NCI-H146 treated with DMSO at 0.1 percent for 48 hours (cell line): ENCODE measurements at regions not wholly inside any gene's neighbourhood (a gene's known extent, or its start where the extent isn't known, plus 50 kb on each side); places are given as distances from the start of the nearest gene placed in this dataset.
"Not testable (repeated sequence)": the region's sequence is repeated elsewhere in the genome, so short reads cannot be mapped to it uniquely, and the experiment has no call there.

Experiments used
- DNase-seq: peaks from one replicate; lab custom pipeline; 2025; ENCODE audit not compliant: unreplicated experiment; lab: John Stamatoyannopoulos, UW

DNA sequence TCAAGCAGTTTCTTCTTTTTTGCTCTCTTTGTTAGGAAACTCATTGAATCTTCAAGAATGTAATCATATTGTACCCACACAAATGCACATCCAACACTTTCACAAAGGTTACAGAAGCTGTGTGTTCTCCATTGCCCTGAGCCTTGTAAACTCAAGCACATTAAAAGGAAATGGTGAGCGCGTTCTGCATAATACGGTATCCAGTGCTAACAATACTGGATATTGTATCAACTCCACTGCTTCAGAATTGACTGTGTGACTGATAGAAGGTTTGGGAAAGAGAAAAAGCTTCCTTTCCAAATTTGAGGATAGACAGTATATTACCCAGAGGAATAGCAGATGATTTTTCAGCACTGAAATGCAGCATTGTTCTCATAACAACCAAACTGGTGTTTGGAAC lies 268.9 kb upstream of the RBMS3 start:
- no peak for DNase-seq

DNA sequence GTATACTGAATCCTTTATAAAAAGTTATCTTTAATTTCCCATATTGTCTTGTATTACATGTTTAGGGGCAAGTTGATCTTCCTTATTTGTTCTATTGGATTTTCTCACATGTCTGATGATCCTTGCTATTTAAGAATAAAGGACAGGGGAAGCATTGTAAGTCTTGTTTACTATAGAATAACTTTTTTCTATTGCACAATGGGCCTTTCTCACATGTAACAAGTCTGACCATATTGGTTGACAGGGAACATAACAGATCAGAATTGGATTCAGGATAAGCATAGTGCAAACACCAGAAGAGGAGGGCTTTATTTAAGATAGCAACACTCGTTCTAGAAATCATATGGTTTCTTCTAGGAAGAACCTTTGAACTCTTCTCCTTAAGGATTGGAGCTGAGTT lies 257.9 kb upstream of the RBMS3 start:
- no peak for DNase-seq

DNA sequence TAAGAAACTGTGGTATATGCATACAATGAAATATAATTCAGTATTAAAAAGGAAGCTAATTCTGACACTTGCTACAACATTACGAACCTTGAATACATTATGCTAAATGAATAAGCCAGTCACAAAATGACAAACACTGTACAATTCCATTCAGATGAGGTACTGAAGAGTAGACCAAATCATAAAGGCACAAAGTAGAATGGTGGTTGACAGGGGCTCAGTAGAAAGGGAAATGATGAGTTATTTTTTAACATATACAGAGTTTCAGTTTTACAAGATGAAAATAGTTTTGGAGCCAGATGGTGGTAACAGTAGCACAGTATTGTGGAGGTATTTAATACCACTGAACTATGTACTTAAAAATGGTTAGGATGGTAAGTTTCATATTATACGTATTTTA lies 254.6 kb upstream of the RBMS3 start:
- no peak for DNase-seq

DNA sequence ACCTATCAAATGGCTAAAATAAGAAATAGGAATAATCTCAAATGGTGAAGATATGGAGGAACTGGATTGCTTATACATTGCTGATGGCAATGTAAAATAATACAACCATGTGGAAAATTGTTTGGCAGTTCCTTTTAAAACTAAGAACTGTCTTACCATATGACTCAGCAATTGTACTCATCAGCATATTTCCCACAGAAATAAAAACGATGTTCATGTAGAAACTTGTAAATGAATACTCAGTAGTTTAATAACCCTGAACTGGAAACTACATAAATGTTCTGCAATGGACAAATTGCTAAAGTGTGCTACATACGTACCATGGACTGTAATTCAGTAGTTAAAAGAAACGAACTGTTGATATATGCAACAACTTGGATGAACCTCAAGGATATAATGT lies 253.9 kb upstream of the RBMS3 start:
- DNase-seq: no peak

DNA sequence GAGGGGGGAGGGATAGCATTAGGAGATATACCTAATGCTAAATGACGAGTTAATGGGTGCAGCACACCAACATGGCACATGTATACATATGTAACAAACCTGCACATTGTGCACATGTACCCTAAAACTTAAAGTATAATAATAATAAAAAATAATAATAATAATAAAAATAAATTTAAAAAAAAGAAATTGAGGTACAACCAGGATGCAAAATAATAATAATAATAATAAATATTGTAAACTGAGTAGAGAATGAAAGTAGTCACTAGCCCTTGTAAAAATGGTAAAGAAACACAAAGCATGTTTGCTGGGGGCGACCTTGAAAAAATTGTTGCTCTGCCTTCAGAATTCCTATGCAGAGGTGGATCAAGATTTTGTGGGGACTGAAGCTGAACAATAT lies 249.7 kb upstream of the RBMS3 start:
- DNase-seq: not testable (repeated sequence)

DNA sequence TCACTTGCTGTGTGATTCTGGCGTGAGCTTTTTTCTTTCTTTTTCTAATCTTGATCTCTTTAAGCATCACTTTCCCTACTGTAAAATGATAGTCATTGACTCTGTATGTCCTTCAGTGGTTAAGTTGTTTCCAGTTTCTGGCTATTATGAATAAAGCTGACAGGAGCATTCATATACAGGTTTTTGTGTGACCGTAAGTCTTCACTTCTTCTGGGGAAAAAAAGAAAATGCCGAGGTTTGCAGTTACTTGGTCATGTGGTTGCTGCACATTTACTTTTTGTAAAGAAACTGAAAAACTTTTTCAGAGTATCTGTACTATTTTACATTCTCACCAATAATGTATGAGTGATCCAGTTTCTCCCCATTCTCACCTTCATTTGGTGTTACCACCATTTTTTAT lies 247.4 kb upstream of the RBMS3 start:
- DNase-seq: no peak

DNA sequence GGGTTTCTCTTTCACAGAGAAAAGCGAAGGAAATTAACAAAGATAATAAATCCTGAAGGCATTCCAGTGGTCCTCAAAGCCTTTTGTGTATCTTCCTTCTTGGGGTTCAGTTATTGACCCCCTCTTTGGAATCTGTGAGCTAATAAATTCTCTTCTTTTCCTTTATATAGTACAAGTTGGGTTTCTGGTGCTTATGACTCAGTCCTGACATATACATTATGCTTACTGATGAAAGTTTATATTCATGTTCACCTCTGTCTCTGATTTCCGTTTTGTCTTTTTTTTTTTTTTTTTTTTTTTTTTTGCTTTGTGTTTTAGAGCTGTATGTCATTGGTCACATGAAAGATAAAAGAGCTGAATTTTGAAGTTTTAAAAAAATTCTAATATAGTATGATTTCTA lies 230.7 kb upstream of the RBMS3 start:
- no peak for DNase-seq

DNA sequence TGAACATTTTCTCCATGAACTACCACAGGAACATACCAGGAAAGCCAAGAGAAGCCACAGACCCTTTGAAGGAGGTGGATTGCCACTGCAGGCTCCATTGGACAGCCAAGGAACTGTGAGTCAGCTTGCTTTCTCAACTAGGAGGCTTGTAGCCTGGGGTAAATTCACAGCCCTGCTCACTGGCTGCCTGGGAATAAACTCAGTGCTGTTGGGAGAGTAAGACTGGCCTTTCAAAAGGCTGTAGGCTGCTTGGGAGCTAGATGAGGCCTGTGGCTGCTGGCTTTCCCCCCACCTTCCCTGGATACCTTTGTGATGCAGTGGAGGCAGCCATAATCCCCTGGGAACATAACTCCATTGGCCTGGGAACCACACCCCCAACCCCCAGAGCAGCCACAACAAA lies 223.5 kb upstream of the RBMS3 start:
- DNase-seq: no peak

DNA sequence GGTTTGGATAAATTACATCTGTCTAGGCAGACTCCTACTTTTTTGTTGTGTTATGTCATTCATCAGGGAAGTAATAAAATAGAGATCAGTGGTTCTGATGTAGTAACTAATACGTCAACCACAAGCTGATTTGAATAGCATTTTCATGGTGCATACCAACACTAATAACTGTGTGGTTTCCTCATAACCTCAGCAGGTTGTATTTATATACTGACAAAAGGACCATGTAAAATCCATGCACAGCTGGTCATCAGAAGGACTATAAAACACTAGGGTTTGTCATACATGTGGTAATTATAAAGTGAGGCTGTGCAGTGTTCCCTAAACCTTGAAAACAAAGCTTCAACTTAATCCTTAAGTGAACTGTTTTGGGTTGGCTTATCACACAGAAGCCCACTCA lies 216.8 kb upstream of the RBMS3 start:
- no peak for DNase-seq

DNA sequence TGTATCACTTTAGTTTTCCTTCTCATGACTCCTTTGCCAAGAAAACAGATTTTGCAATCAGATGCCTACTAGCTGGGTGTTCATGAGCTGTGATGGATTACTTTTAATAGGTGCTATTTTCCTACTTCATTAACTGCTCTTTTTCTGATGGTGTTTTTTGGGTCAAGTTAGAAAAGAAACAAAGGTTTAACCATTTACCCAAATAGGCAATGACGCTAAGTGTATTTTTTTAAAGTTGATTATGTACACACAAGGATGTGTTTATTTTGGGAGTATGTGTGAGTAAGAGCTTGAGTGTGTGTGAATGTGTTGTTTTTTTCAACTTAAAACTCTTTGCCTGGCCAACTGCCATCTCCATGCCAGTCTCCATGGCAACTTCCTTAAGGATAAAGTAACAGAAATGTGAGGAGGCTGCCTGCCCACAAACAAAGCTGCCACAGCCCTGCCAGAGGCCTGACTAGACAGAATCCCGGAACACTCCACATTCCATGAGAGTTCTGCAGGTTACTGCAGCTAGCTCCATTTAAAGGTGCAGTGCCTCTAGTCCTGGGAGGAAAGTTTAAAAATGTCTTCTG lies 215.6 kb upstream of the RBMS3 start:
- DNase-seq: no peak

DNA sequence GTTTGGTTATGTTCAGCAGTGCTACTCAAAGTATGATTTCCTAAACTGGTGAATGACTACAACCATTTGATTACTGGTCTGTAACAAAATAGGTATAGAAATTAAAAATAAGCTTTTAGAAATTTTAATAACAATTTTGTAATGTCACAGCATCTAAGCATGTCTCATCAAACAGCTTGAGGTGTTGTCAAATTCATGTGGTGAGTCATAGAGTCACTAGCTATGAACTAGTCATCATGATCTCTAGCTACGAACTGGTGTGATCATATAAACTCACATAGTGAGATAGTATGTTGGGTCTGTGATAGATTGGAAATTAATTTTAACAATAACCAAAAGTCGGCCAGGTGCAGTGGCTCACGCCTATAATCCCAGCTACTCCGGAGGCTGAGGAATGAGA lies 213.9 kb upstream of the RBMS3 start:
- DNase-seq: no peak

DNA sequence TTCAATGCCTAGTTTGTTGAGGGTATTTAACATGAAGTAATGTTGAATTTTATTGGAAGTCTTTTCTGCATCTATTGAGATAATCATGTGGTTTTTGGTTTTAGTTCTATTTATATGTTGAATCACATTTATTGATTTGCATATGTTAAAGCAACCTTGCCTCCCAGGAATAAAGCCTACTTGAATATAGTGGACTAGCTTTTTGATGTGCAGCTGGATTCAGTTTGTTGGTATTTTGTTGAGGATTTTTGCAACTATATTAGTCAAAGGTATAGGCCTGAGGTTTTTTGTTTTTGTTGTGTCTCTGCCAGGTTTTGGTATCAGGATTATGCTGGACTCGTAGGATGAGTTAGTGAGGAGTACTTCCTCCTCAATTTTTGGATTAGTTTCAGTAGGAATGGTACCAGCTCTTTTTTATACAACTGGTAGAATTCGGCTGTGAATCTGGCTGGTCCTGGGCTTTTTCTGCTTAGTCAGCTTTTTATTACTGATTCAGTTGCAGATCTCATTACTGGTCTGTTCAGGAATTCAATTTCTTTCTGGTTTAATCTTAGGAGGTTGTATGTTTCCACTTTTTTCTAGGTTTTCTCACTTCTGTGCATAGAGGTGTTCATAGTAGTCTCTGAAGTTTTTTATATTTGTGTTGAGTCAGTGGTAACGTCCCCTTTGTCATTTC lies 209.8 kb upstream of the RBMS3 start:
- no peak for DNase-seq

DNA sequence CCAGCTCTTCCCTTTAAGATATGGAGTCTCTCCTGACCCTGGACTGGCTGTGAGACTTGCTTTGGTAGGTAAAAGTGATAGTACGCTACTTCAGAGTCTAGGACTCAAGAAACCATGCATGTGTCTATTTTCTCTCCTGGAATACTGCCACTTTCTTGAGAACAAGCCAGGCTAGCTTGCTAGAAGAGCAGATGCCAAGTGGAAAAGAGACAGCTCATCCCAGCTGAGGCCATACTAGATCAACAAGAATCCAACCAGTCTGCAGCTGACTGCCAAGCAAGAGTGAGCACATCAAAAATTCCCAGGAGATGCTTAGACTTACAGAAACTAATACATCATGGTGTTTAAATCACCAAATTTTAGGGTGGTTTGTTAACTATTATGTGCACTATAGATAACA lies 208.3 kb upstream of the RBMS3 start:
- no peak for DNase-seq

DNA sequence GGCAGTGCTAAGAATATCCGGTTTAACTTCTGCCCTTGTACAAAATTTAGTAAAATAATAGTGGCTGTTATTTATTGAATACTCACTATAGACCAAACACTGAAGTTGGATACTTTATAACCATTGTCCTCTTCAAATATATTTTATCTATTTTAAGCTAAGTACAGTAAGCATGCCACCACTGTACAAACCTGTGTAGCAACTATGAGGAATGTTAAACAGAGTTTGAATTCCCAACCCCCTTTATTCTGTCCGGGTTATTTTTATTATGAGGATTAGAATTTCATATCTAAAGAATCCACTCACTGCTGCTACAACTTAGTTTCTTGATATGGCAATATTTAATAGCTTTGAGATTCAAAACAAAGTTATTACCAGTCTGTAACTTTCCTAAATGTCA lies 203.5 kb upstream of the RBMS3 start:
- no peak for DNase-seq

DNA sequence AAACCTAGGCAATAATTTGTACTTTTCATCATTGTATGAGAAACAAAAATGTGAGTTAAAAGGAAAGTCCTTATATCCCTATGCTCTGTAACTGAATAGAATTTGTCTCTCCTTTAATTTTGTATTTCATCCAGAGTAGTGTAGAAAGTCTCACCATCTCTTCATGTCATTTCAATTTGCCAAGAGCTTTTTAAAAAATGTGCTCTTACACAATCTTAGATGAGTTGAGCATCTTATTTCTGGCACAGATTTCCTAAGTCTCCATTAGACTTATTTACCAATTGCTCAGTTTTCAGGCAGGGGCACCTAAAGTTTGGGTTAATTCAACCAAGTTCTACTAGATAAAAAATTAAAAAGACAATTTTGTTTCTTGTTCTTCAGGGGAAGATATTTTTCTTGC lies 201.5 kb upstream of the RBMS3 start:
- DNase-seq: no peak

DNA sequence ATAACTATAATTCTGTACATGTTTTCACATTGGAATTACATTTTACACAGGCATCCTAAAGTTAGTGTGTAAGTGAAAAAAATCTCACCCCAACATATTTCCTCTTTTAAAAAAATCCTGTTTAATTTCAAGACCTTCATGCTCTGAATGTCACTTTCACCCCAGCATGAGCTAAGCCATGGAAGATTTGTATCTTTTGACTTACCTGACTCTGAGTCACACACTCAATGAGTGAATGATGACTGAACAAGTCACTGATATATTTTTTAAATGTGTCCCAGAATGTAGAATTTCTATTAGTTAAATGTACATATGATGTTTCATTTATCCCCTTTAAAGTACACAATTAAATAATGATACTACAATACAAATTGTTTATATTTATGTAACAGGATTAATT lies 199.9 kb upstream of the RBMS3 start:
- no peak for DNase-seq

DNA sequence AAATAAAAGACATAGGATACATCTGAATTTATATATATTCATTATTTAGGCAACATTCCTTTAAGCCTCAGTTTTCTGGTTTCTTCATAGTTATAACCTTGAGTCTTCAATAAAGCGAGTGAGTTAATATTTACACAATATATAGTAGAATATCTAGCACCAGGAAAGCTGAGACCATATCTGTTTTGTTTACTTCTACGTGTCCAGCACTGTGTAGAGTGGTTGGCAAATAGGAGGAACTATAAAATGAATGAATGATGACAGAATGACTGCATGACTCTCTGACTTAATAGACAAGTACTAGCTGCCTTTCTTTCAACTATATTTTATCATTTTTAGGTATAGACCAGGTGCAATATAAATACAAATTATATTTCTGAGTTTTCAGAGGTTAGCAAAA lies 197.8 kb upstream of the RBMS3 start:
- no peak for DNase-seq

DNA sequence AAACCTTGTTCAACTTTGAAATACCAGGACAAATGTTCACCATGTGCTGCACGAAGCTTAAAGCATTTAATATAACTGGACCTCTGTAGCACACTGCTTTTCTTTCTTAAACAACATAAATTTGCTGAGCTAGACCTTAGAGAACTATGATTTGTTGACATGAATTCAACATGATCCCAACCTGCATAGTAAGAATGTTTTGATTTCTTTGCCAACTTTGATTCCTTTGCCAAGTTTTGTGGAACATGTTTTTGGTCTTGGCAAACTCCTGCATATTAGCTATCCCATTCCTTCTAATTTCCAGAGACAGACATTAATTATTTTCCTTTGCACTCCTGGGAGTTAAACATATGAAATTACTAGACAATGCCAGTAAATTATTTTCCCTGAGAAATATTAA lies 197.2 kb upstream of the RBMS3 start:
- DNase-seq: no peak

DNA sequence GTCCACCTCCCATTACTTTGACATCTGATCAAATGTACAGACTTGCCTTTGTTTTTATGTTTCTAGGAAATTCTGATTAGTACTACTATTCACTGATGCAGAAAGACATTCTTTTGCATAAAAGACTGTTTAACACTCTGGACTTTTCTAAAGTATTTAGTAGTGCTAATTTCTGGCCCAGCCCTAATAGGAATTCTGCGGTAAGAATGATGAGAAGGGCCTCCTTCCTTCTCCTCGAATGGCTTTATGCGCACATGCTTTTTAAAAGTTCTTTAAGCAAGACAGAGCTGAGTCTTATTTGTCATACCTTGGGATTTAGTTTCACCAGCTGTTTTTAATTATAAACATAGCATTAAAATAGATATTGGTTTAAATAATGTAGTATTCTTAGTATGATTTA lies 192.3 kb upstream of the RBMS3 start:
- no peak for DNase-seq

DNA sequence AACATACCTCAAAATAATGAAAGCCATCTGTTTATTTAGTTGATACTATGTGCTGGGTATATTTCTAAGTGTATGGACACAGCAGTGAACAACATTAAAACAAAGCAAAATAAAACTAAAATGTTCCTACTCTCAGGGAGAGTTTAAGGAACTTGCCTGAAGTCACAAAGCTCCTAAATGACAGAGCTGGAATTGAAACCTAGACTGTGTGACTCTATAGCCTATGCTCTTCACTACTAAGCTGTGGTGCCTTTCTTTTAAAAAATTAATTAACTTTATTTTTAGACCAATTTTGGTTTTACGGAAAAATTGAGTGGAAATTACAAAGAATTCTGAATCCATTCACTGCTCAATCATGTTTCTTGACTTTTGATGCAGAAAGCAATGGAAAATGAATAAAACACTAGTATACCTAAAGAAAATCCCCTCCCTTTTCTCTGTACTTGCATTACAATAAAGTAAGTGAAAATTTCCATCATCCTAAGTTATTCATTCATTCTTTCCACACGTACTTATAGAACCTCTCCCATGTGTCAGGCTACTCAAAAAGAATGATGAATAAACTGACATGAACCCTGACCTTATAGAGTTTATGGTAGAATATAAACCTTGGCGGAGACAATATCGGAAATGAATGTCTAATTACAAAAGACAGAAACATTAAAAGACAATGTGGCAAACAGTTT lies 189.8 kb upstream of the RBMS3 start:
- DNase-seq: no peak

DNA sequence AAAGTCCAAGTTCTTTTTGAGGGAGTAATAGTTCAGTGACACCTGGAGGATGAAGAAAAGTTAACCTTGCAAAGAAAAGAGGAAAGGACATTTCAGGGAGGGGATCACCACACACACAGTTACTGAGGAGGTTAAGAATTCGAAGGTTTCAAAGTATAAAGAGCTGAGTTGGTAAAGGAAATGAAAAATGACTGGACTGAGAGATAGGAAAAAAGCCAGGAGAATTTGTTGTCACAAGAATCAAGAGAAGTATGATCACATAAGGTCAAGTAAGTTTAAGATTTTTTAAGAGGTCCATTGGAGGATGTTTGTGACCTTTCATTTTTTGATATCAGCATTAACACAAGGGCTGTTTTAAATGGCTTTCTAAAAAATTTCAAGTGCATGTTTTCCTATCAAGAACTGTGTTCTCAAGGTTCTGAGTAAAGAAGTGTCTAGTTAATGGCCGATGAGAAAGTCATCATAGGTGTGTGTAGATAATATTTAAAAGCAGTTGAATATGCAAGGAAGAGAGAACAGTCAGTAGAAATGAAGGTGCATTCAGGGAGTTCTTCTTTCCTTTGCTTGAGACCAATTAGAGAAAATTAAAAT lies 189.2 kb upstream of the RBMS3 start:
- no peak for DNase-seq

DNA sequence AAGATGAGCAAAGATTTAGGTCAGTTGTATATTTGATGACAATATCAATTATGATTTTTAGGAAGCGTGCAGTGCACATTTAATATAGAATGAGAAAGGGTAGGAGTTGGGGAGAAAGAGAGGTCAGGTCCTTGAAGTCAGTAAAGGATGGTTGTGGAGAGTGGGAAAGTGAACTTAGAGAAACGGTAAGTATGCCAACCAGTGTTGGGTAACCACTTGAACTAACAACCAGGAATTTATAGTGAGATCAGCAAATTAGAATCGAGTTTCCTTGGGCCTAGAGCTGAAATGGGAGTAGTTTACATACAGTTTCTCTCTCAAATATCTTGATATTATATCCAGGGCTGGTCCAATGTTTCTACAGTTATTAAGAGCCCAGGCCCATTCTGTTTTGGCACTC lies 188.5 kb upstream of the RBMS3 start:
- no peak for DNase-seq
